T-helper 1 cell (primary cell): ENCODE measurements at regions not wholly inside any gene's neighbourhood (a gene's known extent, or its start where the extent isn't known, plus 50 kb on each side); places are given as distances from the start of the nearest gene placed in this dataset.

Experiments
- DNase-seq, 5 donors: peaks; one replicate each; pipeline ENCODE4 v3.0.0-alpha.2; 2012 to 2020

DNA sequence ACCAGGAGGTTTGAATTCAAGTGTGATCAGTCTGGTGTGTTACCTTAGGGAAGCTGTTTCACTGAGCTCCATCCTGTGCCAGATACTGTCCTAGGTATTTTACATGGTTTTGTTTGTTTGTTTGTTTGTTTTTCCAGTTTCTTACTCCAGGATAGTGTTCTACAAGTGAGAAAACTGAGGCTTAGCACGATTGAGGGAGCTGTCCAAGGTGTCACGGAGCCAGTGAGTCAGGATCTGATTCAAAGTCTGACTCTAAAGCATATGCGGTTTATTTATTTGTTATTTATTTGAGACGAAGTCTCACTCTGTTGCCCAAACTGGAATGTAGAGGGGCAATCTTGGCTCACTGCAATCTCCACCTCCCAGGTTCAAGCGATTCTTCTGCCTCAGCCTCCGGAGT is 79.7 kb upstream of the GNG2 start:
- no peak for DNase-seq

DNA sequence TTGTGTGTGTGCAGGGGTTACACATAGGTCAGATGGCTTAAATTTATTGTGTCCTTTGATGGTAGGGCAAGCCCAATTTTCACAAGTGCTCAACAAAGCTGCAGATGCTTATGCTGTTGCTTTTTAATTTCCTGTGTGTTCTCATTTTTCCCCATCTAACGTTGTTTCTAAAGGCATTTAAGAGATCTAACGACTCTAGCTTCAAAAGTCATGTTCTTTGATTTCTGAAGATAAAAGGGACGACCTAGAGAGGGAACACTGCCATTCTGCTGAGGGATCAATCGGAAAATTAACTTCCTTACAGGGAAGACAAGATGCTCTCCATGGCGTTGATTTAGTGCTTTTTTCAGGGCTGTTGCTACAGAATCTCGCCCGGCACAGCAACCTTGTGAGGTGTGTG is 79.0 kb upstream of the GNG2 start:
- no peak for DNase-seq

DNA sequence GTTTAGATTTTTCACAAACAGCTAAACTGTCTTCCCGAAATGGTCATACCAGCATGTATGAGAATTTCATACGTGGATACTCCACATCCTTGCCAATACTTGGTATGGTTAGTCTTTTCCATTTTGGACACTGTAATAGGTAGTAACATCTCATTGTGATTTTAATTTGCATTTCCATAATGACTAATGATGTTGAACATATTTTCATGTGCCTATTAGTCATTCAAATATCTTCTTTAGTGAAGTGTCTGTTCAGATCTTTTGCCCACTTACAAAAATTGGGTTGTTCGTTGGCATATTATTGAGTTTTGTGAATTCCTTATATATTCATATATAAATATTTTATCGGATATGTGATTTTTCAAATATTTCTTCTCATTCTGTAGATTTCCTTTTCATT is 78.0 kb upstream of the GNG2 start:
- no peak for DNase-seq

DNA sequence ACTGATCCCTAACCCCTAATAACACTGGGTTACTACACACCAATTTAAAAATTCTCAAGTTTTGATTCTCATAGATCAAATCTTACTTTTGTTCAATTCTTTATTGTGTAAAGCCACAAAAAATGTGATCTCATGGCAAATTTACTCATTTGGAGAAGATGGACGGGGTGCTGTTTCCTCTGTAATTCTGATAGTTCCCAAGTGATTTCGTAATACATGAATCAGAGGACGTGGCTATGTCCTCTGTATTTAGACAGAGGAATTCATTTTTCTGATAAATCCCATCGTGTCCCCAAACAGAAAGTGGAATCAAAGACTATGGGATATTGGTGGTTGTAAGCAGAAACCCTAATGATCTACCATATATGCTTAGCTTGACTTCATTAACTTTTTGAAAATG is 76.6 kb upstream of the GNG2 start:
- peak in 1 of 5 donors; percentile 9 for DNase-seq

DNA sequence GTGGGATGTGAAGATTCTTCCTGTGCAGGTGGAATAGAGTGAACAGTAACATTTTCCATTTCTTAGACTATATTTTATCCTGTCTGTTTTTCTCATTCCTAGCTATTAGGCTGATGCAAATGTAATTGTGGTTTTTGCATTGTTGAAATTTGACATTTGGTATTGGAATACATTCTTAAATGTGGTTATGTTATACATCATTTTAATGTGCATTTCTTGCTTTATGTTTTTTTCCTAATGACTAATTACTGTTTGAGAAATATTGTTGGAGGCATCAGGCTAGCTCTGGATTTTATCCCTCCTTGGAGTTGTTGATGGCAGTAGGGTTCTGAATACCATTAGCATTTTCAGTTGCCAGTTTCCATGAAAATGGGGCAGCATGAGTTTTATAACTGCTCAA is 75.9 kb upstream of the GNG2 start:
- no peak for DNase-seq

DNA sequence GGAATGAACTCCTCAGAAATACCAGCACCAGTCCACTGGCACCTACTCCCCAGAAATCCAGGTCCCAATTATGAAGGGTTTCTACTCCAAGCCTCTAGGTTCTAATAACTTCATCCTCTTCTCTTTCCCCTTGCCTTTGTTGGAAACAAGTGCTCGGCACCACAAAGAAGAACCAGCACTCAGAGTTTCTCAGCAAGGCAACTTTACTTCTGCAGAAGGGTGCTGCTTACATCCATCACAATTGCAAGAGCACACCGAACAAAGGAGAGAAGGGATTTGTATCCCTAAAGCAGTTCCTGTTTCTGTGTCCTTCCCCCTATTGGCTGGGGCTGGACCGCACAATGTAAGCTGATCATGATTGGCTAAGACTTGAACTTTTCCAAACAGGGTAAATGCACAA is 74.2 kb upstream of the GNG2 start:
- DNase-seq: no peak

DNA sequence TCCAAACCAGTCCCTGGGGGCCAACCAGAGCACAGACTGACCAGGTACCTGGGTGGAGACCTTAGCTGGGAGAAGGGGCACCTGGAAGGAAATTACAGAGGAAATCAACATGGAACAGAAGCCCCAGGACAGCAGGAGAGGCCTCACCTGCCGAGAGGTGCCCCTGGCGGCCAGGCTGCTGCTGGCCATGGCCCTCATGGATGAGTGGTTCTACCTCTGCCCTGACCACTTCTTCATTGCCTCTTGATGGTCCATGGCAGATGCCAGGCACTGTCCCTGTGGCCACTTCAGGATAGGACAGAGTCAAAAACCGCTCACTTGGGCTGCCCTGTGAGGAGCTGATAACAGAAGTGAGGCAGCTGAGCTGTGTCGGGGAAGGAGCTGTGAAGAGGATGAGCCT is 73.1 kb upstream of the GNG2 start:
- no peak for DNase-seq

DNA sequence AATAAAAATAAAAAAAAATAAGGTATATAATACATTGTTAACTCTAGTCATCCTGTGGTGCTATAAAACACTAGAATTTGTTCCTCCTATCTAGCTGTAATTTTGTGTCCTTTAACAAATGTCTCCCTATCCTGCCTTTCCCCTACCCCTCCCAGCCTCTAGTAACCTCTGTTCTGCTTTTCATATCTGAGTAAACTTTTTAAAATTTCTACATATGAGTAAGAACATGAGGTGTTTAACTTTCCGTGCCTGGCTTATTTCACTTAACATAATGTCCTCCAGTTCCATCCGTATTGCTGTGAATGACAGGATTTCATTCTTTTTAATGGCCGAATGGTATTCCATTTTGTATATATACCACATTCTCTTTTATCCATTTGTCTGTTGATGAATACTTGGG is 71.3 kb upstream of the GNG2 start:
- DNase-seq: no peak

DNA sequence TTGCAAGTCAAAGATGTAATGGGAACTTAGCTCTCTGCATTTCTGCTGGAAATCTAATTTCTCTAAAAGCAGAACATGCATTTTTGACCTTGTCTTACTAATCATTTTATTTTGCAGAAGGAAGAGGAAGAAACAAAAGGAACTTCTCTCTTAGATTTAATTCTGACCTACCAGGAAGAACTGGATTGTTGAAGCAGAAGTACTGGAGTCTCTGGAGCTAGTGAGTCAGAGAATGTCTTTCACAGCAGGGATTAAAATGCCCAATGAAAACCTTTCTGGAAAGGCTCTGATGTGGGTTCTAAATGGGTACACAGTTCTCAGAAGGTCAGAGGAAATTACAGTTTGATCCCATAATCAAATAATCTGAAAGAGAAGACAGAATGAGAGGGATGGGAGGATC is 70.8 kb upstream of the GNG2 start:
- DNase-seq: no peak

DNA sequence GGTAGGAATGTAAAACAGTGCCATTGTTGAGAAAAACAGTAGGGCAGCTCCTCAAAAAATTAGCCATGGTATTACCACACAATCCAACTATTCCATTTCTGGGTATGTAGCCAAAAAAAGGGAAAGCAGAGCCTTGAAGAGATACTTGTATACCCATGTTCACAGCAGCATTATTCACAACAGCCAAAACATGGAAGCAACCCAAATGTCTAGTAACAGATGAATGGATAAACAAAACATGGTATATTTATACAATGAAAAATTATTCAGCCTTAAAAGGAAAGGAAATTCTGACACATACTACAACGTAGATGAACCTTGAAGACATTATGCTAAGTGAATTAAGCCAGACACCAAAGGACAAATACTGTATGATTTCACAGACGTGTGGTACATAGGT is 67.6 kb upstream of the GNG2 start:
- DNase-seq: no peak

DNA sequence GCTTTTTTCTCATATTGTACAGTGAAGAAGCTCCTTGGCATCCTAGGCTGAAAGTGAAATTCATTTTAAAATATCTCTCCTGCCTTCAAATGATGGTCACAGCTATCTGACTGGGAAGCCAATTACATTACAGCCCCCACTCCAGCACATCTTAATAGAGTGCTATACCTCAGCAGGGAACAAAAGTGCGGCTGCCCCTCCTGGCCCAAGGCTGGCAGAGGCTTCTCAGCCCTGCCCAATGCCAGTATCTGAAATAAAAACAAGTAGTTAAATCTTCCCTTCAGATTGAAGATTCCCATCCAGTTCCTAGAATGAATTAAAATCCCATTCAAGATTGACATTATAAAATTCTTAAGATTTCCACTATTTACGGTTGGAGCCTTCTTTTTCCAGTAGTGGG is 54.9 kb upstream of the GNG2 start:
- no peak for DNase-seq

DNA sequence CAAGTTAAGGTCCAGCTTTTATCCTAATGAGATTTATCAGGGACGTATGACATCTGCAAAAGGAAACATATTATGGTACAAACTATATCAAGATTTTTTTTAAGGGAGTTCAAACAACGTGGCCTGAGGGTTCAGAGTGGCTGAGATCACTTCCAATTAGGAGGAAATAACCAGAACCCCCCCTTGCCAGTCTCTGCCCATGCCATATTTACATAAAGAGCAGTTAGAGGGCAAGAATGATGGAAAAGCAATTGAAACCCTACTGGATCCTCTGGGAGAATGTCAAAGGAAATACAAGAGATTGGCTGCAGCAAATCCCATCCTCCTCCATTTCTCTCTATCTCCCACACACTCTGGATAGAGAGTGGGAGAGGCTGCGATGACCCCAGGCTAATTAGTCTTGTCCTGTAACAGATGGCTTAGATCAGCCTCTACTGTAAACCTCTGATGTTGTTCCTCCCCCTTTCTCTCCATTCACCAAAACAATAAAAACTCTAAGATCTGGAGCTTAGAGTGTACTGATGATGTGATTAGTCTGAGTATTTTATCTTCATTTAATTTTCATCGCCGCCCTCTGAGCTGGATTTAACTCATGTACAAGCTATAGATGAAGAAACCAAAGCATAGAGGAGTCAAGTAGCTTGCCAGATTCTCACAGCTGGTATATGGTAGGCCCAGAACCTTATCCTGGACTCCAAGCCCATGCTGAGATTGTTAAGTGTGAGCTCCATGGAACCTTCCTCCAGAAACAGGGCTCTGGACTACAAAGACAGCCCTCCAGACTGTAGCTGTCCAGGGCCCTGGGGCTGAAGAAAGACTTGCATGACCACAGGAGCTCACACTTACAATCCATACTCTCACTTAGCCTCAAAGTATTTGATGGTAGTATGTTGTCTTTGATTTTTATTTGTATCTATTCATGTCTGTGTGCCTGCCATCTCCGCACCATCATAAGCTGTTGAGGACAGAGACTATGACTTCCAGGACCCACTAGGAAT is 54.1 kb upstream of the GNG2 start:
- DNase-seq: no peak

DNA sequence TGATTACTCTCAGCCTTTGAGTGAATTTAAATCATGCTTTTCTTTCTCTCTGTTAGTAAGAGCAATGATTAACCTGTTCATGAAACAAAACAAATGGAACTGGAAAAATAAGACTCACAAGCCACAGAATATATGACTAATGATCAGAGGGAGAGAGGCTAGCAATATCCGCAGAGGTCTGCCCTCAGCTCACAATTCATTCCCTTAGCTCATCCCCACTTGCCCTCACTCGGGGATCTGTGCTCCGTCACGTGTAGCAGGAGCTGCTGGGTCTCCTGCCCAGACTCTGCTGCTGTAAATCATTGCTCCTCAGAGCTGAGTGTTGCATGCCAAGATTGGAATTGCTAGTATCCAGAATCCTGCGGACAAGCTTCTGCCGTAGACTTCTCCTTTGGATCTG is 53.1 kb upstream of the GNG2 start:
- DNase-seq: no peak
